Ammon's horn (tissue), 1 donor: ENCODE measurements at regions not wholly inside any gene's neighbourhood (a gene's known extent, or its start where the extent isn't known, plus 50 kb on each side); places are given as distances from the start of the nearest gene placed in this dataset.

ENCODE experiments used
- DNase-seq: peaks from one replicate; pipeline ENCODE4 v3.0.0-alpha.2; 2016; ENCODE audit warnings: low spot score

DNA sequence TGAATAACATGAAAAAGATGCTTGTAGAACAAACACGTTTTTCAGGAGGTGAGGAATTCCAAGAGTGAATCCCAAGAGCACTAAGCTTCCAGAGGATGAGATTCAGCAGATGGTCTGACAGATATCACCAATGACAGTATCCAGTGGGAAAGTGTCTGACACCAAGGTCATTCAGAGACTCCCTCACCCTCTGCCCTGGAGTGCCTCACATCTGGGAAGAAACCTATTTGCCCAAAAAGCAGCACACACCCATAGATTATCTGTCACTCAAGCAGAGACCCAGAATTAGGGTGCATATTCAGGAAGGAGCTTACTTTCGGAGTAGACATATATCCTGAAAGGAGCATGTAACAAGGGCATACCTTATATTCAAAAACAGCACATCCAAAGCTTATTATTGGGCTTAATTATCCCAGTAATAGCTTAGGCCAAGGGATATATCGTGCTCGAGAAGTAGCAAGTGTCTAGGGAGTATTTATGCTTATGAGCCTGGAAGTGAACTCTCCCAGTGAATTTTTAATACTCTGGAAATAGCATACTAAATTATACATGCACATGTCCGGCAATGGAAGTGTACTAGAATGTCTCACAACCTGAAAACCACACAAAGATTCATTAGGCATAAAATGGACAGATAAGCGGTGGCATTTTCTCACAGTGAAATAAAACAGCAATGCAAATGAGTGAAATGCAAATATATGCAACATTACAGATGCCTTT, 998.1 kb upstream of the TMEM132C start:
- no peak for DNase-seq

DNA sequence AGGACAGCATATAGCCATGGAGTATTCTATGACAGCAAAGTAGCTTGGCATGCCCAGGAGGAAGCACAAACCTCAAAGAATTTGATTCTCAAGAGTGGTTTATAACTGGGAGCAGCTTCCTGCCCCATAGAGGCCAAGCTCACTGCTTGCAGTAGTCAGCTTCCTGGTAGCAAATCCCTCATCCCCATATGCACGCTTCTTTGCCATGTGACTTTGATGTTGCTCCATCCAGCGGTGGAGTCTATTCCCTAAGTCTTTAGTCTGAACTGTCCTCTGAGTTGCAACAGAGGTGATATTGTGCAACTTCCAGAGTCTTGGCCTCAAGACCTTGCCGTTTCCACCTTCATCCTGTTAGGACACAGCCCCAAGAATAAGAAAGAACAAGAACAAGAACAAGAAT, 996.8 kb upstream of the TMEM132C start:
- no peak for DNase-seq

DNA sequence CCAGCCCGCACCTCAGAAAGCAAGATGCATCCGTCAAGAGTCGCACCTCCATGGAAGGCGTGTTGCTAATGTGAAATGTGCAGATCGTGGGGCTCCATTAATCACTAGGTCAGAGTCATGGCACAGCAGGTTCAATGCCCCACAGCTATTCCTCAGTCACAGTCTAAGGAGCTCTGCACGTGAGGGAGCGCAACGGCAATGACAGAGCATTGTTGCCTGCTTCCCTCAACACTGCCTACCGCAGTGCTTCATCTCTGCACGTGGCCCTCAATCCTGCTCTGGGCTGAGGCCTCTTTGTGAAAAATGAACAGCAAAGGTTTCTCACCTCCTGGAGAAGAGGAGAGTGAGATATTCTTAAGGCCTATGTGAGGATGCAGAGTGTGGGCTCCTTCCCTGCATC, 995.2 kb upstream of the TMEM132C start:
- no peak for DNase-seq

DNA sequence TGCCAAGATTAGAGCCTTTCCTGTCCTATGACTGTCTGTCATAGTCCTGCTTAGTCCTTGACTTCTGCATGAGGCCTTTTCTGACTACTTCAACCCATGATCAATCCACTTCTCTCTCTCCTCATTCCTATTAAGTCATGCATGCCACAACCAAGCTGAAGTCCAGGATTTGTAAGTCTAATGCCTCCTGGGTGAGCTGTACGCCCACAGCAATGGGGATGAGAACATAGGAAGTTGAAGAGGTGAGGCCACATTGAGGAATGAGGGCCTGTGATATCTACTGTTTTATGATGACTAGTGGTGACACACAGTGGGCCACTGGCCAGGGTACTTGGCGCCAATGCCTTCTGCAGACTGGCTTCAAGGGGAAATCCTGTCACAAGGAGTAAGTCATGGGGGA, 994.1 kb upstream of the TMEM132C start:
- no peak for DNase-seq

DNA sequence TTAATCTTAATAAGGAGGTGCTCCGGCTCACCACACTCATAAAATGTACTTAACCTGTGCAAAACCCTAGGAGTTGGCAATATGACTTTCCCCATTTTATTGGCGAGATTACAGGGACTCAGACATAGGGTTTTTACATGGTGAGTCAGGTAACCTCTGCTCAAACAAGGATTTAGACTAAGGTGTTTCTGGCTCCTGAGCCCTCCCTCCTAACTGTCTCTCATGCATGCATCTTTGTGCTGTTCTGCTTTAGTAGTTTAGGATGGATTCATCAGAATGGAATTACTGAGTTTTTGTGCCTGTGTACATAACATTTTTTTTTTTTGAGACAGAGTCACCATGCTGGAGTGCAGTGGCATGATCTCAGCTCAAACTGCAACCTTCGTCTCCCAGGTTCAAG, 993.3 kb upstream of the TMEM132C start:
- DNase-seq: no peak

DNA sequence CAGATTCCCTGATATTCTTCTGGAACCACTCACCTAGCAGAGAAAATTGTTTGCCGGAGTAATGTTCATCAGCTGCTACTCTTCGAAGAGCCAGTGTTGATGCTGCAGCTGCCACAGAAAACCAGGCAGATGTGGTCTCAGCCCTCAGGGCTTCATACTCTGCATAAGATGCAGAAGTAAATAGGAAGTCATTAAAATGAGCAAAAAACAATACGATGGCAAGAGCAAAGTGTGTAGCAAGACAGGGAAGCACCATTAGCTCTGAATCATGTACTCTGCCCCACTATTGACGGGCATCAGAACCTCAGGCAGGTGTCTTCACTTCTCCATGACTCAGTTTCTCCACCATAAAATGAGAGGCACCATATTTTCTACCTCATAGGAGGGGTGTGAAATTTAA, 991.6 kb upstream of the TMEM132C start:
- no peak for DNase-seq

DNA sequence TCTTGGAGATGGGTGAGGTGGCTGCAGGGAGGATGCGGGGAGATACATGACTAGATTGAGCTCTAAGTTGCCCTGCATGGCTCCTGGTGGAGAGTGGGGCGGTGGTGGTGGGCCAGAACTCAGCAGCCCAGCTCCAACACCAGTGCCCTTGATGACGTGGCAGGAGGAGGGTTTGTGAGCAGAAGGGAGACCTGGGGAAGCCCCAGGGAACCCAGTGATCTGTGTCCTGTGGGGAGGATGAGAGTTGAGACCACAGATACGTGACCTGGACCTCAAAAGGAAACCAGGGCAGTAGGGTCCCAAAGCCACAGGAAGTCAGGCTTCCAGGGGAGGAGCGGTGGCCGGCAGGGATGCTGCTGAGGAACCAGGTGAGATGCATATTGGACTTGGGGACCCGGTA, 989.1 kb upstream of the TMEM132C start:
- DNase-seq: no peak

DNA sequence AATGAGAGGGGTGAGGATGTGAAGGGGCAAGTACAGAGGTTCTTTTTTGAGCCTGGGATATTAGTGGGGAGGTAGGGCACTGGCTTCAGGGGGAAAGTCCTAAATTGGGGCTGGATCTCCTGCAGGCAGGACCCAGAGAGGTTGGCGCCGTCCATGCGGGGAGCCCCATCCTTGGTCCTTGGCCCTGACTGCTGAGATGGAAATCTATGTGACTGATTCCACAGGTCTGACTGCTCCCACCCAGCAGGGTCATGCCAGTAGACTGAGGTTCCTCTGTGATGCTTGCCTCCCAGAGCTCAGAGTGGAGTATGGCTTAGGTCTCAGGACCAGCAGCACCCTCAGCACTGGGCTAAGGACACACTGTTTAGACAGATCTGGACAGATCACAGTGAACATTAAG, 988.6 kb upstream of the TMEM132C start:
- DNase-seq: no peak

DNA sequence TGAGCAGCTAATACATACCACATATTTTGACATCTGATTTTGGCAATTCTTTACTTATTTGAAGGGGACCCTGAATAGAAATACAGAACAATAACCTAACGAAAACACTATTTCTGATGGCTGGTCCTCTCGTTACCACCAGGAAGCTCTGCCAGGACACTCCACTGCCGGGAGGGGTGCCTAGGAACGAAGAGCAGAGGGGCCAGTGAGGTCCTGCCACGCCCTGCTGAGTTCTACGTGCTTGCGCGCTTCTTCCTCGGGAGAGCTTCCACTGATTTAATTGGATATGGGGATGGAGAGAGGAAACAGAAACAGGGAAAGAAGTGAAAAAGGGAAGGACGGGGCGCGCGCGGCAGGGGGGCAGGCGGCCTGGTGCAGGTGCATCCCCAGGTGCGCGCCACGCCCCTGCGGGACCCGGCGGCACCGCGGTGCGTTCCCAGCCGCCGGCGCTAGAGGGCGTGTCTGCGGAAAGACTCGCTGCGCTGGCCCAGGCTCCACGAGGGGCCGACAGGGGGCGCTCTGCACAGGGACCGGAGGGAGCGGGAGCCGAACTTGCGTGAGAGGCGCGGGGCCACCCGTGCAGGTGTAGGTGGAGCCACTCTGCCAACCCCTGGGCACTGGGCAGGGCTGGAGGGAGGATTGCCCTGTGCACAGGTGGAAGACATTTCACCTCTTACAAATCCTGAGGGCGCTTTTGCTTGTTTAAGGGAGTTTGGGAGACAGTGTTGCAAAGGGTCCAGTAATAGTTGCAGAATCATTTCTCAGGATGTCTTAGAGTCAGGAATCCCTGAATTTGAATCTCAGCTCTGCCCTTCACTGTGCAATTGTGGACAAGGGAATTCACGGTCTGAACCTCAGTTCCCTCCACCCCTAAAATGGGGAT, 986.3 kb upstream of the TMEM132C start:
- DNase-seq: no peak

DNA sequence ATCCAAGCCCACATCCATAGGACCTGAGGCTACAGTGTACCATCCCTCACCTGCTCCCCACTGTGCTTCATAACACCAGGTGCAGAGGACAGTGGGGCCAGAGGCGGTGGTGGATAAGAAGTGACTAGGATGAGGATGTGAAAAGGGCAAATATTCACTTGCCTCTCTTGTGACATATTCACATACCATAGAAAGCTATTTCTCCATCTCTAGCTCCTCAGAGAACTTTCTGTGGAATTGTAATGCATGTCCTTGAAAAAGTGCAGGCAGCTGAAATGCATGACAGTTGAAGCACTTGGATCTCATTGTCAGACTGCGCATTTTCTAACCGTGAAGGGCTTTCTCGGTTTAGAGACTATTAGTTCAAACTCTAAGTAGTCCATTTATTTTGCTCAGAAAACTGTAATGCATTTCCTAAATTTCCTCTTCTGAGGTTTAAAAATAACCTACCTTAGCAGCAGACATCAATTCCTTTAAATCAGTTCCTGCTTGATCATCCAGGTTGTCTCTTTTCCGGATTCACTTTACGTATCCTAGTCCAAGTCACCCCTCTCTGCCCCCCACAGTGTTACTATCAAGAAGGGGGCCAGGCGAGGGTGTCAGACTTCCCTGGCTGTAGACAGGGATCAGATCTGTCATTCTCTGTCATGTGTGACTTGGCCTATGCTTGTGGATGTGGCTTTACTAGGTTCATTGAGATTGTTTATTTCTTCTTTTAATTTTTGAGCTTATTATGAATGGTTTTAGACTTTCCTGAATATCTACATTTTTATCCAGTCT, 984.0 kb upstream of the TMEM132C start:
- DNase-seq: no peak

DNA sequence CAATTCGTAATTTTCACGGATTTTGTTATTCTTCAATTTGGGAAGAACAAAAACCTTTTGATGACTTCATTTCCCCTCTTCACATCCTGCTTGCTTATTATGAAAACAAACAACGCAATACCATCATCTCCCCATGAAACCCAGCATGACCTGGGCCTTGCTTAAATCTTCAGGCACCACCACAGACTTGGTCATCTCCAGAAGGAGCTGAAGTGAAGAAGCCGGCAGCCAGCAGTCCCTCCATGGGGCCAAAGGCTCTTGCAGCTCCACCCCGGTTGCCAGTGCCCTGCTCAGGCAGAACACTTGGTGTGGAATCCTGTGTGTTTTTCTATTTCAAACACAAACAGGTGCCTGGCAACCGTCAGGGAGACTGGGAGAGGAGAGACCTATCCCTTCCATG, 982.9 kb upstream of the TMEM132C start:
- DNase-seq: no peak

DNA sequence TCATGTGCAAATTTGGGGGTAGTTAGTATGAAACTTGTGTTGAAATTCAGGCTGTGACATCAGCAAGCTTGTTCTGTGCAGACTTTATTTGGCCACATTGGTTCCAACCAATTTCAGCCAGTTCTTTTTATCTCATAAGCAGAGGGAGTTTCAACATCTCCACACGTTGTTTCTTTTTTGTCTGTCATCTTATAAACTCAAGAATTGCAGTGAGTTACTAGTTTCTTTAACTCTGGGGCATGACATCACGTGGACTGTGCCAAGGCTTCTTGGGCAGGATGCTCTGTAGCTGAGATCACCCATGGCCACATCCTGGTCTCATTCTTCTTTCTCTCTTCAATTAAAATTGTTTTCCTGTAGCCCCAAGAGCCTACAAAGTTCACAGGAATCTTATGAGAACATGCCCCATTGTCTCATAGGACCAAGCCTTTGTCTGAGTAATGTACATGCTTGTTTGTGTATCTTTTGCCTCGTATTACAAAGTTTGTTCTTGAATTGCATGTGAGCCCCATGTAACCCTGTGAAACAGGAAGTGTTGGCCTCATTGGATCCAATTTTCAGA, 982.0 kb upstream of the TMEM132C start:
- DNase-seq: no peak

DNA sequence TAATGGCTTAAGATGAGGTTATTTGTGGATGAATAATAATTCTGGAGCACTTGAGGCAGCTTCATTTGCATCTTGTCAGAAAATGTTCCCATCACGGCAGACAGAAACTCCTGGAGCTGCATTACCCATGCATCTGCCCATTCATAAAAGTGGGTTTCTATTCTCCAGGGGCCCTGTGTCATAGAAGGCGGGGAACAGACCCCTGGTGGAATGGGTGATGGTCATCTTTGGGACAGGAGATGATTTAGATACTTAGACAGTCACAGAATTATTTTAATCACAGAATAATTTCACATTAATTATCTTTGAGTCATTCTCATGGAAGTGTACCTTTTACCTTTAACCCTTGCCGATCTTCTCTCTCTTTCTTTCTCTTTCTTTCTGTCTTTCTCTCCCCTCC, 980.7 kb upstream of the TMEM132C start:
- no peak for DNase-seq

DNA sequence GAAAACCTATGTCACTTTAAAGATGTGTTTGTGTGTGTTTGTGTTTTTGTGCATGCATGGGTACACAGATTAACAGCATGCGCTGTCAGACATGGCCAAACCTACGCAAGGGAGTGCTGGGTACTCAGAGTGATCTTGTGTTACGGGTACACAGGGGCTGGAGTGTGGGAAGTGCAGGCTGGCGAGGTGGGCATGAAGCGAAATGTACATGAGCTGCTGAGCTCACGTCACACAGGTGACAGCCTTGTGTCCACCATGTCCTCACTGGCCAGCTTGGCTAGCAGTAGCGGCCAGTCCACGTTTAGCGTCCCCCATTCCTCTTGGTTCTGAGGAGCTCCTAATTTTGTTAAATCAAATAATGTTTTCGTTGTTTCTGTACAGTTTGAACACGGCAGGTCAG, 979.7 kb upstream of the TMEM132C start:
- no peak for DNase-seq

DNA sequence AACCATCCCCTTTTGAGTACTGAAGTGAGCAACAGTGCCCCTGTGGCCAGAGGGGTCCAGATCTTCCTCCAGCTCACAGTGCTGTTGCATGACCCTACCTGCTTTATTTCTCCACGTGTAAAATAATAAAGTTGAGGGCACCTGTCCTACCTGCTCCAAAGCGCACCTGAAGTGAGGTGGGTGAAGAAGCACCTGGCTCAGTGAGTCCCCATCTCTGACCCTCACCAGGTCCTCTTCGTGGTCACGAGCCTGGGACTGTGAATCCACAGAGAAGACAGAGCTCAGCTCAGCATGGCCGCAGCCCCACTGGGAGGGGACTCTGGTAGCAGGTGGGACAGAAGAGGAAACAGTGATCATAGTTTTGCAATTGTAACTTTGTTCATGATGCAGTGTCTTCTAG, 976.7 kb upstream of the TMEM132C start:
- no peak for DNase-seq

DNA sequence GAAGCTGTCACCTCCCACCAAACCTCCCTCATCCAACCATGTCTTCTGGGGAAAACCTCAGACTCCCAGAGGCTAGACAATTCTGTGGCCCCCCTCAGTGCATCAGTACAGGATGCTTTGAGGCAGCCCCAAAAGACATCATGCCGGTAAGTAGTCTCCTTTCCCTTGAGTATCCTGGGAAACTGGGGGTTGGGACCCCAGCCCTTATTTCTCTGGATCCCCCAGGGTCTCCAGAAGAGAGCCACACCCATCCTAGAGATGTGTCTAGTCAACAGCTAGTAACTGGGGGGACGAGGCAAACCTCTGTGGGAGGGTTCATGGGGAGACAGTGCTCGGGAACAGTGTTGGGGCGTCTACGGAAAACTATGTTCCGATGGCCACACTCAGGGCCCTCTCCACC, 974.2 kb upstream of the TMEM132C start:
- DNase-seq: no peak

DNA sequence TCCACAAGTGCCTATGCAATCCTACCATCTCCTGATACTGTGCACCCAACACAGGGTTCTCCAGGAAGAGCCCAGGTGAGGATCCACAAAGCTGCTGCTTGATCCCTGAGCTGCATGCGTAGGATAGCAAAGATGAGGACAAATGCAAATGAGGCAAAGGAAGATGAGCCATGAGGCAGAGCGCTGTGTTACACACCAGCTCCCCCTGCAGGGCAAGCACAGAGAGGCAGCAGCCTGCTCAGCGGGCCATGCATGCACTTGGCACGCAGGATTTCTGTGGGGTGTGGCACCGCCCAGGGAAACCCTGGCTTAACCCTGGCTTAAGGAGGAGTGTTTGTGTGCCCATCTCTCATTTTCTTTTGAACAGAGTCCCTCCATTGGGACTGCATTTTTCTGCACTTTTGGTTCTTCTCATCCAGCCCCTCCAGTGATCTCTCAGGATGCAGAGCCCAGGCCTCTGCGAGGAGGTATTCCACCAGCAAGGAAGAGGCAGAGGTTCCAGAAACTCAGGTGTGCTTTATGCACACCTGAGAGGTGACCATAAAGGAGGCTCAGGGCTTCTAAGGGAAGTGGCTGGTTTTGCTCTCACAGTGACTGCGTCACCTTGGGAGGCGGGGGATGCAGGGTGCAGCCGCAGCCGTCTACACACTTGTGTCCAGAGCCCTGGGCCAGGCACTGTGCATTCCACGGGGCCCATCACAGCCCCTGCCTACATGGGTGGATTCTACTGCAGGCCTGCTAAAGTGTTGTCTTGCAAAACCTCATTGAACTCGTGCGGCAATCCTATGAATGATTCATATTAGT, 973.3 kb upstream of the TMEM132C start:
- peak; percentile 66 for DNase-seq

DNA sequence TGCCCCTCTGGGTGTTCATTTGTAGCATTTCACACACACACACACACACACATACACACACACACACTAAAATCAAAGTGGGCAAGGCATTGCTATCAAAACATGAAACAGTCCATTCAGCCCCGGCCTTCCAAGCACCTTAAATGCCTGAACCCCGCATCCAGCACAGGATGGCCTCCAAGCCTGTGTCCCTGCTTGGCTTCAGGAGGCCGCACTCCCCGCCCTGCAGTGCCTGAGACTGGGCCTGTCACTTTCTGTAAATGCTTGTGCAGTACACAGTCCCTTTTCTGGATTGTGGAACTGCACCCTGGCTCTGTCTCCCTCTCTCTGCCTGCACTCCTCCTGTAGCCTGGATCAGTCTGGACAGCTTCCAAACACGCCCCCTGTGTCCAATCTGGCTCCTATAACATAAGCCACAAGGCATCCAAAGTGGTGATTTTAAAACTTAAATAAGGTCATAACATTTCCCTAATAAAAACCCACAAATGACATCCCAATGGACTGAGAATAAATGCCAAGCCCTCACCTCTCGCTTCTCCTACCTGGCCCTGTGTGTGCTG, 972.2 kb upstream of the TMEM132C start:
- DNase-seq: peak; percentile 9

DNA sequence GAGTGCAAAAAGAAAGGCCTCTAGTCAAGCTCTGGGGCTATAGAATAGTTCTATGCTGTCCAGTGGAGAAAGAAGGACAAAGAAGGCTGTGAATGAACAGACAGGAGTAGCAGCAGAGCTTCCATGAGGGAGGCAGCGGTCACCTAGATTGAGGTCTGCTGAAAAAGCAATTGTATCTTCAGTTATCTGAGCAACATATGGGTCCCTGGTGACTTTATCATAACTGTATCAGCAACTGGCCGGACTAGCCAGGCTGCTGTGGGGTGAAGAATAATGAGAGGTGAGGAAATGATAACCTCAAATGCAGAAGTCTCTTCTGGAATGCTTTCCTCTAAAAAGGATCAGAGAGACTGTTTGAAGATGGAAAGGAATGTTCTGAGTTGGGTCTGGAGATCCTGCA, 971.3 kb upstream of the TMEM132C start:
- DNase-seq: no peak

DNA sequence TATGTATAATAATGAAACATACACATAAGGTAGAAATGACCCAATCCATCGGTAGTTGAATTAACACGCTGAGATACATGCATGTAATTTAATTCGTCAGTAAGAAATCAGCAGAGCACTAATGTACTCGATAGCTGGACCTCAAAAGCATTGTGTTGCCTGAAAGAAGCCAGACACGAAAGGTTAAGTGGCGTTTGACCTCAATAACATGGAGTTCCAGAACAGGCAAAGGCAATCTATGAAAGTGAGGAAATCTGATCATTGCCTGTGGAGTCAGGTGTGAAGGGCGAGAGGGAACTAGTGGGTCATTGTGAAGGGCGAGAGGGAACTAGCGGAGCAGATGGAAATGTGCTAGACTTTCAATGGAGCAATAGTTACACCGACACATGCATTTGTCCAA, 970.4 kb upstream of the TMEM132C start:
- DNase-seq: no peak

DNA sequence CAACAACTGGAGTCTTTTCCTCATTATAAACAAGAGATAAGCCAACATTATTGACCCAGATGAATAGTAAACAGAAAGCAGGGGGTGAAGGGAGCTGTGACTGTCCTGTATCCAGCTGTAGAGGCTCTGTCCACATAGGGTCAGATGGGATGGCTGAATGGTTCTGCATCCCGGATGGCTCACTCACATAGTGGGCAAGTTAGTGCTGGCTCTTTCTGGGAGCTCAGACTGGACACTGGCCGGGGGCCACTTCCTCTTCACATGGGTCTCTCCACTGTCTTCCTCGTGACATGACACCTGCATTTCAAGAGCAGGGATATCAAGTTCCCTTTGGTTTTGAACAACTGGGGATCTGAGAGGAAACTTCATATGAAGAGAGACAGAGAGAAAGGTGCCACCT, 969.6 kb upstream of the TMEM132C start:
- no peak for DNase-seq
